Activated naive CD8-positive, alpha-beta T cell treated with anti-CD3 and anti-CD28 coated beads for 36 hours (primary cell): ENCODE measurements at regions not wholly inside any gene's neighbourhood (a gene's known extent, or its start where the extent isn't known, plus 50 kb on each side); places are given as distances from the start of the nearest gene placed in this dataset.
"Not testable (repeated sequence)": the region's sequence is repeated elsewhere in the genome, so short reads cannot be mapped to it uniquely, and the experiment has no call there.

Source experiments
- DNase-seq: peaks from one replicate; pipeline ENCODE4 v3.0.0; 2021
- H3K27ac Mint-ChIP-seq: one replicate; pipeline ENCODE4 v1.8.0; 2022; ENCODE audit warnings: mild to moderate bottlenecking, moderate library complexity, mixed read lengths
- H3K27me3 Mint-ChIP-seq: one replicate; pipeline ENCODE4 v1.8.0; 2022; ENCODE audit warnings: mild to moderate bottlenecking, mixed read lengths
- H3K36me3 Mint-ChIP-seq: one replicate; pipeline ENCODE4 v1.8.0; 2021; ENCODE audit warnings: mild to moderate bottlenecking, mixed read lengths
- H3K4me1 Mint-ChIP-seq: one replicate; pipeline ENCODE4 v1.8.0; 2021; ENCODE audit warnings: mixed read lengths
- H3K4me3 Mint-ChIP-seq: one replicate; pipeline ENCODE4 v1.8.0; 2022; ENCODE audit warnings: mild to moderate bottlenecking, moderate library complexity, mixed read lengths
- H3K9me3 Mint-ChIP-seq: one replicate; pipeline ENCODE4 v1.8.0; 2022; ENCODE audit warnings: mixed read lengths

DNA sequence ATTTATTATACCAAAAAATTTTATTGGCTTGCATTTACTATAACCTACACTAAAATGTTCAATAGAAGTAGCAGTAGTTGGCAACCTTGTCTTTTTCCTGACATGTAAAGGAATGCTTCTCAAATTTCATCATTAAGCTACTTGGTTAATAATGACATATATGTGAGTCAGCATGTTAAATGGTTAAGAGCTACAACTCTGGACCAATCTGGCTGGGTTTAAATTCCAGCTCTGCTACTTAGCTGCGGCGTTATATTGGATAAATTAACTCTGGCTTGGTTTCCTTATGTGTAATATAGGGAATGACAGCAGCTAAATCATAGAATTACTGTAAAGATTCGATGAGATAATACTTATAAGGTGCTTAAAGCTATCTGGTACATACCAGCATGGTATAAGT lies 53.7 kb upstream of the OTOGL start:
- H3K9me3 Mint-ChIP-seq = peaks cover 2% of the 10 kb centered on the region
- no peaks in the 10 kb centered on the region for H3K4me1 Mint-ChIP-seq
- no peaks in the 10 kb centered on the region for H3K27me3 Mint-ChIP-seq
- no peak overlapping the region for H3K27ac Mint-ChIP-seq
- no peaks in the 10 kb centered on the region for H3K36me3 Mint-ChIP-seq
- DNase-seq = no peak
- H3K4me3 Mint-ChIP-seq = no peak overlapping the region

DNA sequence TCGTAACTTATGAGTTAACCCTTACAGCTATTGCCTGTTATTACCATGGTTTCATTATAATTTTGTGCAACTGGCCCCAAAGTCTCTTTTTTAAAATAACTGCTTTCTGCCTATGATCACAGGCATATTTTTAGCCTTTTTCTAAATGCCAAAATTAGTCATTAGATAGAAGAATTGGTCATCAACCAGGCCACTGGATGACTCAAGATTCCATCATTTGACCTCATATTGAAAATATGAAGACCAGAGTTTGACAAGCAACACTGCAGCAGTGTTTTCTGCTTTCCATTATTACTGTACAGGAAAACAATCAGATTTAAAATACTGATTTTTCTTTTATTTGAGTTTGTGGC lies 54.7 kb upstream of the OTOGL start:
- Mint-ChIP-seq H3K36me3 (no peaks in the 10 kb centered on the region), H3K27me3 (no peaks in the 10 kb centered on the region), H3K27ac (no peak overlapping the region), H3K4me1 (peaks cover 5% of the 10 kb centered on the region), H3K9me3 (peaks cover 2% of the 10 kb centered on the region), H3K4me3 (no peak overlapping the region)
- no peak for DNase-seq

DNA sequence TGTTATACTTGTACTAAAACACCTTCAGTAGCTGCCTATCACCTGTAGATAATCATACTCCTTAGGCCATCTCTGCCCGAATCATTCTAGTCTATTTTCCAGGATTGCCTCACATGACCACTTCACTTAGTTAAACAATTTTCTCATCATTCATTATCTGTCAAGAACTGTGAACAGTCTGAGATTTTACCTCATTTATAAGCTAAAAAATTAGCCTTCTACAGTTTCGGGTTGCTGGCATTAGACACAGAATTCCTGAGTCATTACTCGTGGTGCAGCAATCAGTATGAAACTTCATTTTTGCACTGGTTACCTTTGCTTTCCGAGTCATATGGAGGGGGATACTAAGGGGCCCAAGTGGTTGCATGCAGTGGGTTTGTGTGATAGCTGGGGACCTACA lies 57.6 kb upstream of the OTOGL start:
- peaks cover 2% of the 10 kb centered on the region for H3K9me3 Mint-ChIP-seq
- H3K36me3 Mint-ChIP-seq = no peaks in the 10 kb centered on the region
- H3K27ac Mint-ChIP-seq = no peak overlapping the region
- DNase-seq = no peak
- no peaks in the 10 kb centered on the region for H3K27me3 Mint-ChIP-seq
- no peak overlapping the region for H3K4me3 Mint-ChIP-seq
- peaks cover 5% of the 10 kb centered on the region for H3K4me1 Mint-ChIP-seq

DNA sequence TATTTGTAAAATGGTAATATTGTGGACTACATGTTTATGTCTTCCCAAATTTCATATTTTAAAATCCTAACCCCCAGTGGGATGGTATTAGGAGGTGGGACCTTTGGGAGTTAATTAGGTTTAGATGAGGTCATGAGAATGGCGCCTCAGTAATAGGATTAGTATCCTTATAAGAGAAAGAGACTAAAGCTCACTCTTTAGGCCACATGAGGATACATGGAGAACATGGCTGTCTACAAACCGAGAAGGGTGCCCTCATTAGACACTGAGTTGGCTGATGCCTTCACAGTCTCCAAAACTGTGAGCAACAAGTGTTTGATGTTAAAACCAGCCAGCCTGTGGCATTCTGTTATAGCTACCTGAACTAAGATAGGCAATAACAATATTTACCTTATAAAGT lies 58.3 kb upstream of the OTOGL start:
- no peak overlapping the region for H3K4me3 Mint-ChIP-seq
- DNase-seq = no peak
- peaks cover 2% of the 10 kb centered on the region for H3K9me3 Mint-ChIP-seq
- no peaks in the 10 kb centered on the region for H3K27me3 Mint-ChIP-seq
- H3K27ac Mint-ChIP-seq = no peak overlapping the region
- H3K36me3 Mint-ChIP-seq = no peaks in the 10 kb centered on the region
- H3K4me1 Mint-ChIP-seq = peaks cover 5% of the 10 kb centered on the region

DNA sequence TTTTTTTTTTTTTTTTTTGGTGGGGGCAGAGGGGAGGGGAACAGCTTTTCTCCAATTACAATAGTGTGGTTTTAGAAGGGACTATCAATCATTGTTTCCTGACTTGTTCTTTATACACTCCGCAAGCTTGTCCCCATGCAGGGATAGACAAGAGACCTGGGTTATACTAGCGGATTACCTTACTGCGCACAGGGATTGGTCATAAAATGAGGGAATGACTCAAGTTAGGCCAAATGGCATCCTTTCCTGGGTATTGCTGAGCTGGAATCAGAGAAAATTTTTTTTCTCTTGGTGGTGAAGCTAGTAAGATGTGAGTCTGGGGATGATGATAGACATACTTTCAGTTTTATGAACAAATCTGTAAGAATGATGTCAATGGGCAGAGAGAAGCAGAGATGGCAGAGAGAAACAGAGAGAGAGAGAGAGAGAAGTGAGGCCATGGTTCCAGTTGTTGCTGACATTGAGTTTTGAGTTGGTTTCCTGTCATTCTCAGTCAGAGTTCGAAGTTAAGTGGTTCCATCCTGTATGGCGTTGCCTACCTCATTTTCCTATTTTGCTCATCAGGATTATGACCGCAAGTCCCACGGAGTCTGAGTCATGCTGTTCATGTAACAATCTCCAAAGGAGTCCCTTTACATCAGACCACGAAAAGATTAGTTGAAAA lies 59.1 kb upstream of the OTOGL start:
- Mint-ChIP-seq H3K4me1 (peaks cover 5% of the 10 kb centered on the region), H3K27me3 (no peaks in the 10 kb centered on the region), H3K36me3 (no peaks in the 10 kb centered on the region), H3K4me3 (no peak overlapping the region), H3K27ac (no peak overlapping the region), H3K9me3 (peaks cover 2% of the 10 kb centered on the region)
- DNase-seq = peak; percentile 1

DNA sequence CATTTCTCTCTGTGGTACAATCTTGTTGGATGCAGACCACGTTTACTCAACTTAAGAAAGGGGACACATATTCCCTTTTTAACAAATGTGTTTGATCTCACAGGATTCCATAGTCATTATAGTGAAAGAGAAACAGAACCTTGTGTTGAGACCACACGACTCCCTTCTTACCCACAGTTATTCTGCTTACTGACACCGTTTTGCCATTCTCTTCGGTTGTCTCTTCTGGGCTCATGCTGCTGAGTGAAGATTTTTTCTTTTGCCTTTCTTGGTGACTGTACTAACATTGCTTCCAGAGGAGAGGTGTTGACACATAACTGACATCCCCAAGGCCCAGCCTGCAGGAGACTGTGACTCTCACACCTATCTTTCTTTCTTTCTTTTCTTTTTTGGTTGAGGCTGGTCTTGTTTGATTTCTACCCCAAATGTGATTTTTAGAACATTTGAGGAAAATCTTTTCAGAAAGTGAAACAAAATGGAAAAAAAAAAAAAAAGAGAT lies 61.2 kb upstream of the OTOGL start:
- Mint-ChIP-seq H3K36me3 (no peaks in the 10 kb centered on the region), H3K9me3 (no peaks in the 10 kb centered on the region), H3K4me1 (peaks cover 5% of the 10 kb centered on the region), H3K4me3 (no peak overlapping the region), H3K27ac (no peak overlapping the region), H3K27me3 (no peaks in the 10 kb centered on the region)
- DNase-seq = no peak

- Mint-ChIP-seq H3K36me3 (no peaks in the 10 kb centered on the region), H3K4me1 (no peaks in the 10 kb centered on the region), H3K4me3 (no peak overlapping the region), H3K27ac (no peak overlapping the region), H3K9me3 (no peaks in the 10 kb centered on the region), H3K27me3 (peaks cover 12% of the 10 kb centered on the region)
- no peak for DNase-seq
These were observed 65.9 kb upstream of the OTOGL start for GRCh38 chr12:80033448-80033847.

GRCh38 chr12:80032946-80033345 lies 66.4 kb upstream of the OTOGL start:
- no peak for DNase-seq
- Mint-ChIP-seq H3K9me3 (no peaks in the 10 kb centered on the region), H3K4me3 (no peak overlapping the region), H3K36me3 (no peaks in the 10 kb centered on the region), H3K4me1 (no peaks in the 10 kb centered on the region), H3K27me3 (peaks cover 12% of the 10 kb centered on the region), H3K27ac (no peak overlapping the region)

GRCh38 chr12:80031229-80031628 lies 68.1 kb upstream of the OTOGL start:
- no peak overlapping the region for H3K27ac Mint-ChIP-seq
- no peak for DNase-seq
- H3K9me3 Mint-ChIP-seq = no peaks in the 10 kb centered on the region
- H3K4me1 Mint-ChIP-seq = no peaks in the 10 kb centered on the region
- H3K4me3 Mint-ChIP-seq = no peak overlapping the region
- peaks cover 12% of the 10 kb centered on the region for H3K27me3 Mint-ChIP-seq
- H3K36me3 Mint-ChIP-seq = no peaks in the 10 kb centered on the region

DNA sequence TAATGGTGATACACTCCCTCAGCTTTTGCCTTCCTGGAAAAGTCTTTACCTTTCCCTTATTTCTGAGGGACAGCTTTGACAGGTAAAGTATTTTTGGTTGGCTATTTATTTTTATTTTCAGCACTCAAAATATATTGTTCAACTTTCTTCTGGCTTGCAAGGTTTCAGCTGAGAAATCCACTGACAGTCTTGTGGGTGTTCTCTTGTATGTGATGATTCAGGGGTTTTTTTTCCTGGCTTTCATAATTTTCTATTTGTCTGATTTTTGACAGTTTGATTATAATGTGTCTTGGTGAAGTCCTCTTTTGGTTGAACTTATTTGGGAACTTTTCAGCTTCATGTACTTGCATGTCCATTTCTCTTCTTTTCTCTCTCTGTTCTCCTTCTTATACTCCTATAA lies 73.7 kb upstream of the OTOGL start:
- H3K4me3 Mint-ChIP-seq = no peak overlapping the region
- H3K4me1 Mint-ChIP-seq = no peaks in the 10 kb centered on the region
- no peaks in the 10 kb centered on the region for H3K36me3 Mint-ChIP-seq
- no peak overlapping the region for H3K27ac Mint-ChIP-seq
- peaks cover 8% of the 10 kb centered on the region for H3K9me3 Mint-ChIP-seq
- no peak for DNase-seq
- H3K27me3 Mint-ChIP-seq = peaks cover 7% of the 10 kb centered on the region

GRCh38 chr12:80019691-80020090 lies 79.6 kb upstream of the OTOGL start:
- no peak overlapping the region for H3K27ac Mint-ChIP-seq
- no peak overlapping the region for H3K4me3 Mint-ChIP-seq
- no peaks in the 10 kb centered on the region for H3K27me3 Mint-ChIP-seq
- no peak for DNase-seq
- no peaks in the 10 kb centered on the region for H3K36me3 Mint-ChIP-seq
- no peaks in the 10 kb centered on the region for H3K4me1 Mint-ChIP-seq
- peaks cover 2% of the 10 kb centered on the region for H3K9me3 Mint-ChIP-seq

GRCh38 chr12:80018119-80018518 lies 81.2 kb upstream of the OTOGL start:
- Mint-ChIP-seq H3K9me3 (no peaks in the 10 kb centered on the region), H3K27ac (no peak overlapping the region), H3K4me1 (no peaks in the 10 kb centered on the region), H3K27me3 (no peaks in the 10 kb centered on the region), H3K4me3 (no peak overlapping the region), H3K36me3 (no peaks in the 10 kb centered on the region)
- no peak for DNase-seq

GRCh38 chr12:80017261-80017870 lies 82.0 kb upstream of the OTOGL start:
- DNase-seq = no peak
- no peaks in the 10 kb centered on the region for H3K27me3 Mint-ChIP-seq
- H3K9me3 Mint-ChIP-seq = no peaks in the 10 kb centered on the region
- H3K4me1 Mint-ChIP-seq = no peaks in the 10 kb centered on the region
- no peak overlapping the region for H3K4me3 Mint-ChIP-seq
- H3K36me3 Mint-ChIP-seq = no peaks in the 10 kb centered on the region
- no peak overlapping the region for H3K27ac Mint-ChIP-seq

DNA sequence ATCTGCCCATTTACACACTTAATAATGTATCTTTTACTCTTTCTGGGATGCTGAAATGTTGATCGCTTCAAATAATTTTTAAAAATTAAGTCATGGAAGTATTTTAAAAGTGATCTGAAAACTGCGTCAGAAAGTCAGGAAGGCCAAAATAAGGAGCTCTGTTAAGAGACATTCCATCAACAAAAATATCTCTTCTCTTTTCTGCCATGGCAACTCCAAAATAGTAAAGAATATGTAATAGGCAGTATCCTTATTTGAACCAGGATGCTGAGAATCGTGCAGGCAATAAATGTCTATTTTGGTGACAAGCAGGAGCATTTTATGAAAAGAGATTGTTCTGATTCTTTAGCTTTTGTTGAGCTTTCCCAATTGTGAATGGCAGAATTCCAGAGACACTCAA lies 81.8 kb upstream of the PPP1R12A start:
- H3K4me1 Mint-ChIP-seq = no peaks in the 10 kb centered on the region
- no peak for DNase-seq
- H3K27ac Mint-ChIP-seq = no peak overlapping the region
- no peaks in the 10 kb centered on the region for H3K27me3 Mint-ChIP-seq
- no peak overlapping the region for H3K4me3 Mint-ChIP-seq
- no peaks in the 10 kb centered on the region for H3K36me3 Mint-ChIP-seq
- H3K9me3 Mint-ChIP-seq = no peaks in the 10 kb centered on the region

GRCh38 chr12:80015660-80016059 lies 80.8 kb upstream of the PPP1R12A start:
- no peak for DNase-seq

DNA sequence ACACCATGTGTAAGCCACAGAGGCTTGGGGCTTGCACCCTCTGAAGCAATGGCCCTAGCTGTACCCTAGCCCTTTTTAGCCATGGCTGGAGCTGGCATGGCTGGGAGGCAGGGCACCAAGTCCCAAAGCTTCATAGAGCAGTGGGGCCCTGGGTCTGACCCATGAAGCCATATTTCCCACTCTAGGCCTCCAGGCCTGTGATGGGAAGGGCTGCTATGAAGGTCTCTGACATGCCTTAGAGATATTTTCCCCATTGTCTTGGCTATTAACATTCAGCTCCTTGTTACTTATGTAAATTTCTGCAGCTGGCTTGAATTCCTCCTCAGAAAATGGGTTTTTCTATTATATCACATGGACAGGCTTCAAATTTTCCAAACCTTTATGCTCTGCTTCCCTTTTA lies 68.8 kb upstream of the PPP1R12A start:
- H3K27ac Mint-ChIP-seq, H3K9me3 Mint-ChIP-seq, DNase-seq, H3K4me3 Mint-ChIP-seq, H3K36me3 Mint-ChIP-seq, H3K4me1 Mint-ChIP-seq, H3K27me3 Mint-ChIP-seq: not testable (repeated sequence)

More at GRCh38 chr12:80015660-80016059, 80.8 kb upstream of the PPP1R12A start:
- Mint-ChIP-seq H3K27me3 (no peaks in the 10 kb centered on the region), H3K36me3 (no peaks in the 10 kb centered on the region), H3K4me3 (no peak overlapping the region), H3K4me1 (no peaks in the 10 kb centered on the region), H3K27ac (no peak overlapping the region), H3K9me3 (no peaks in the 10 kb centered on the region)
